K562 (cell line): ENCODE measurements at regions not wholly inside any gene's neighbourhood (a gene's known extent, or its start where the extent isn't known, plus 50 kb on each side); places are given as distances from the start of the nearest gene placed in this dataset.

Experiments used
- CHD4 ChIP-seq: fragments of 200-600 bp; sonication (generic); IDR thresholded peaks from 3 replicates; pipeline ENCODE4 v1.6.1; 2012; ENCODE audit warnings: low read depth, mild to moderate bottlenecking, mixed read lengths, low read length, inconsistent platforms; ENCODE audit not compliant: insufficient read depth, insufficient replicate concordance, poor library complexity, severe bottlenecking
- FOXK1 ChIP-seq: sonication (generic); formaldehyde crosslinking; IDR thresholded peaks from 2 replicates; pipeline ENCODE4 v1.8.0; 2022; ENCODE audit warnings: missing genetic modification reagents, mild to moderate bottlenecking, borderline replicate concordance
- KDM2B ChIP-seq: fragments of 250-450 bp; sonication (Bioruptor Pico); IDR thresholded peaks from 2 replicates; pipeline ENCODE4 v1.8.0; 2021; ENCODE audit warnings: mild to moderate bottlenecking, moderate library complexity
- NFRKB ChIP-seq: fragments of 450-650 bp; IDR thresholded peaks from 2 replicates; pipeline ENCODE4 v1.6.1; 2016; ENCODE audit warnings: low read depth
- POLR2A ChIP-seq: fragments of 450-650 bp; conservative IDR thresholded peaks from 2 replicates; pipeline ENCODE4 v1.6.1; 2016
- POLR3A ChIP-seq: IDR thresholded peaks from 2 replicates; pipeline ENCODE4 v1.6.1; 2011; ENCODE audit warnings: borderline replicate concordance, mild to moderate bottlenecking, moderate library complexity; ENCODE audit not compliant: insufficient read length, insufficient read depth; ENCODE audit errors: extremely low read depth
- RAD21 ChIP-seq, 2 experiments: fragments of 250-450 bp in 1 of 2; fragments of 450-650 bp in 1 of 2; sonication (Bioruptor Pico) in 1 of 2; formaldehyde crosslinking in 1 of 2; IDR thresholded peaks in 1 of 2; conservative IDR thresholded peaks in 1 of 2; 2 replicates each; pipeline versions ENCODE4 v1.4.0 to v1.8.0; 2020 to 2022; ENCODE audit warnings: mild to moderate bottlenecking in 2 of 2, moderate library complexity in 1 of 2
- SRSF7 ChIP-seq: fragments of 200-400 bp; formaldehyde crosslinking; optimal IDR thresholded peaks from 2 replicates; pipeline ENCODE3; 2017; ENCODE audit warnings: mild to moderate bottlenecking, low read depth, low read length
- YY1 ChIP-seq, 3 experiments: IDR thresholded peaks; 2 replicates each; pipeline ENCODE4 v1.6.1; 2011; ENCODE audit warnings: low read length in 2 of 3, mild to moderate bottlenecking in 2 of 3, moderate library complexity in 2 of 3, borderline replicate concordance in 1 of 3, control low read depth in 1 of 3, low read depth in 1 of 3; ENCODE audit not compliant: insufficient read depth in 3 of 3, insufficient replicate concordance in 2 of 3, control insufficient read depth in 1 of 3, insufficient read length in 1 of 3; ENCODE audit errors: extremely low read depth in 1 of 3
- ZKSCAN3 ChIP-seq: fragments of 250-450 bp; sonication (Bioruptor Pico); IDR thresholded peaks from 2 replicates; pipeline ENCODE4 v1.4.0; 2020
- TF ChIP-seq, protein P1 (sequence below), 3 experiments: IDR thresholded peaks in 2 of 3; conservative IDR thresholded peaks in 1 of 3; 2 replicates each; pipeline ENCODE4 v1.5.1; 2011 to 2012; ENCODE audit warnings: low read length in 3 of 3, mild to moderate bottlenecking in 3 of 3, control low read depth in 2 of 3, improper control_type of control experiment in 1 of 3, inconsistent platforms in 1 of 3, low read depth in 1 of 3, mixed read lengths in 1 of 3, moderate library complexity in 1 of 3; ENCODE audit not compliant: insufficient read depth in 2 of 3
- TF ChIP-seq, protein P2 (sequence below): sonication (generic); formaldehyde crosslinking; IDR thresholded peaks from 2 replicates; pipeline ENCODE4 v1.5.0; 2020; ENCODE audit warnings: missing genetic modification reagents
- TF ChIP-seq, protein P3 (sequence below): fragments of 150-350 bp; IDR thresholded peaks from 2 replicates; pipeline ENCODE4 v1.6.1; 2014; ENCODE audit warnings: low read depth, mild to moderate bottlenecking, low read length, borderline replicate concordance

DNA sequence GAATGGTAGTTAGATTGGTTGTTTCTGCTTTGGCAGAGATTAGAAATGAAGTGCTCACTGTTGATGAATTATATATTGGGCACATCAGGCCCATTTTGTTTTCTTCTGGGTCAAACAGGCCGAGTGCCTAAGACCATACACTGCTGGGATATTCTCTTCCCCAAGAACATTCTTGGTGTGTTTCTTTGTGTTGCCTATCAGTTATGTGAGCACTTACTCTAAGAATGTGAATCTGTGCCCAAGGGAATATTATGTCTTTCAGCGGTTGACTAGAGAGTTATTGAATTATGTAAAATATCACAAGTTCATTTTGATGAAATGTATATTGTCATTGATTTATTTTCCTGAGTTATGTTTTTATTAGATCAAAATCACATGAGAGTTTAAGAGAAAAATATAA lies 255.5 kb upstream of the SMIM30 start:
- TF ChIP-seq, protein P1, sequence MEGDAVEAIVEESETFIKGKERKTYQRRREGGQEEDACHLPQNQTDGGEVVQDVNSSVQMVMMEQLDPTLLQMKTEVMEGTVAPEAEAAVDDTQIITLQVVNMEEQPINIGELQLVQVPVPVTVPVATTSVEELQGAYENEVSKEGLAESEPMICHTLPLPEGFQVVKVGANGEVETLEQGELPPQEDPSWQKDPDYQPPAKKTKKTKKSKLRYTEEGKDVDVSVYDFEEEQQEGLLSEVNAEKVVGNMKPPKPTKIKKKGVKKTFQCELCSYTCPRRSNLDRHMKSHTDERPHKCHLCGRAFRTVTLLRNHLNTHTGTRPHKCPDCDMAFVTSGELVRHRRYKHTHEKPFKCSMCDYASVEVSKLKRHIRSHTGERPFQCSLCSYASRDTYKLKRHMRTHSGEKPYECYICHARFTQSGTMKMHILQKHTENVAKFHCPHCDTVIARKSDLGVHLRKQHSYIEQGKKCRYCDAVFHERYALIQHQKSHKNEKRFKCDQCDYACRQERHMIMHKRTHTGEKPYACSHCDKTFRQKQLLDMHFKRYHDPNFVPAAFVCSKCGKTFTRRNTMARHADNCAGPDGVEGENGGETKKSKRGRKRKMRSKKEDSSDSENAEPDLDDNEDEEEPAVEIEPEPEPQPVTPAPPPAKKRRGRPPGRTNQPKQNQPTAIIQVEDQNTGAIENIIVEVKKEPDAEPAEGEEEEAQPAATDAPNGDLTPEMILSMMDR (IDR thresholded peaks at IDR 0.05 in 2 of 3, conservative IDR thresholded peaks at IDR 0.05 in 1 of 3; ENCODE audit: insufficient read depth in 2 of 3, low read depth in 1 of 3, low read length in 3 of 3), result no peak
- TF ChIP-seq, protein P2, sequence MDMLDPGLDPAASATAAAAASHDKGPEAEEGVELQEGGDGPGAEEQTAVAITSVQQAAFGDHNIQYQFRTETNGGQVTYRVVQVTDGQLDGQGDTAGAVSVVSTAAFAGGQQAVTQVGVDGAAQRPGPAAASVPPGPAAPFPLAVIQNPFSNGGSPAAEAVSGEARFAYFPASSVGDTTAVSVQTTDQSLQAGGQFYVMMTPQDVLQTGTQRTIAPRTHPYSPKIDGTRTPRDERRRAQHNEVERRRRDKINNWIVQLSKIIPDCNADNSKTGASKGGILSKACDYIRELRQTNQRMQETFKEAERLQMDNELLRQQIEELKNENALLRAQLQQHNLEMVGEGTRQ (CRISPR knock-in tag), result no peak
- no peak for TF ChIP-seq YY1 (IDR thresholded peaks at IDR 0.05; ENCODE audit: borderline replicate concordance in 1 of 3, control insufficient read depth in 1 of 3, extremely low read depth in 1 of 3, insufficient read depth in 3 of 3, insufficient read length in 1 of 3, insufficient replicate concordance in 2 of 3, low read depth in 1 of 3, low read length in 2 of 3)
- TF ChIP-seq FOXK1, result no peak
- TF ChIP-seq, protein P3, sequence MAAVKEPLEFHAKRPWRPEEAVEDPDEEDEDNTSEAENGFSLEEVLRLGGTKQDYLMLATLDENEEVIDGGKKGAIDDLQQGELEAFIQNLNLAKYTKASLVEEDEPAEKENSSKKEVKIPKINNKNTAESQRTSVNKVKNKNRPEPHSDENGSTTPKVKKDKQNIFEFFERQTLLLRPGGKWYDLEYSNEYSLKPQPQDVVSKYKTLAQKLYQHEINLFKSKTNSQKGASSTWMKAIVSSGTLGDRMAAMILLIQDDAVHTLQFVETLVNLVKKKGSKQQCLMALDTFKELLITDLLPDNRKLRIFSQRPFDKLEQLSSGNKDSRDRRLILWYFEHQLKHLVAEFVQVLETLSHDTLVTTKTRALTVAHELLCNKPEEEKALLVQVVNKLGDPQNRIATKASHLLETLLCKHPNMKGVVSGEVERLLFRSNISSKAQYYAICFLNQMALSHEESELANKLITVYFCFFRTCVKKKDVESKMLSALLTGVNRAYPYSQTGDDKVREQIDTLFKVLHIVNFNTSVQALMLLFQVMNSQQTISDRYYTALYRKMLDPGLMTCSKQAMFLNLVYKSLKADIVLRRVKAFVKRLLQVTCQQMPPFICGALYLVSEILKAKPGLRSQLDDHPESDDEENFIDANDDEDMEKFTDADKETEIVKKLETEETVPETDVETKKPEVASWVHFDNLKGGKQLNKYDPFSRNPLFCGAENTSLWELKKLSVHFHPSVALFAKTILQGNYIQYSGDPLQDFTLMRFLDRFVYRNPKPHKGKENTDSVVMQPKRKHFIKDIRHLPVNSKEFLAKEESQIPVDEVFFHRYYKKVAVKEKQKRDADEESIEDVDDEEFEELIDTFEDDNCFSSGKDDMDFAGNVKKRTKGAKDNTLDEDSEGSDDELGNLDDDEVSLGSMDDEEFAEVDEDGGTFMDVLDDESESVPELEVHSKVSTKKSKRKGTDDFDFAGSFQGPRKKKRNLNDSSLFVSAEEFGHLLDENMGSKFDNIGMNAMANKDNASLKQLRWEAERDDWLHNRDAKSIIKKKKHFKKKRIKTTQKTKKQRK, result no peak
- TF ChIP-seq RAD21 (CRISPR knock-in tag; conservative IDR thresholded peaks at IDR 0.05 in 1 of 2, IDR thresholded peaks at IDR 0.05 in 1 of 2), result no peak
- no peak for TF ChIP-seq NFRKB
- TF ChIP-seq CHD4, result no peak
- TF ChIP-seq POLR3A, result no peak
- no peak for TF ChIP-seq POLR2A
- no peak for TF ChIP-seq SRSF7
- no peak for TF ChIP-seq ZKSCAN3
- TF ChIP-seq KDM2B (CRISPR knock-in tag), result no peak
